ENCODE measurements at regions not wholly inside any gene's neighbourhood (a gene's known extent, or its start where the extent isn't known, plus 50 kb on each side); places are given as distances from the start of the nearest gene placed in this dataset.

- no peaks in the 10 kb centered on the region for H3K4me1 ChIP-seq
- no peak overlapping the region for H3K27ac ChIP-seq
- intact Hi-C loops (cut with DNase I) = no loop called here
- ATAC-seq (no peak), DNase-seq (no peak)
- no peaks in the 10 kb centered on the region for H3K9me3 ChIP-seq
- TF ChIP-seq CTCF (IDR thresholded peaks at IDR 0.05) = no peak
- H3K36me3 ChIP-seq = no peaks in the 10 kb centered on the region
- H3K4me3 ChIP-seq = no peak overlapping the region
- H3K27me3 ChIP-seq = no peaks in the 10 kb centered on the region
These were observed 98.7 kb downstream of the CRYAA start for GRCh38 chr21:43267391-43268085.

- DNase-seq (no peak), ATAC-seq (peak; percentile 24)
- intact Hi-C loops (cut with DNase I) = no loop called here
- no peak for TF ChIP-seq CTCF (IDR thresholded peaks at IDR 0.05)
- Histone ChIP-seq H3K4me3 (no peak overlapping the region), H3K36me3 (no peaks in the 10 kb centered on the region), H3K27ac (no peak overlapping the region), H3K27me3 (no peaks in the 10 kb centered on the region), H3K4me1 (no peaks in the 10 kb centered on the region), H3K9me3 (no peaks in the 10 kb centered on the region)
These were observed 97.7 kb downstream of the CRYAA start for GRCh38 chr21:43266534-43266933.

GRCh38 chr21:43262427-43262826, 93.6 kb downstream of the CRYAA start:
- Histone ChIP-seq H3K36me3 (no peaks in the 10 kb centered on the region), H3K4me3 (no peak overlapping the region), H3K27ac (no peak overlapping the region), H3K9me3 (no peaks in the 10 kb centered on the region), H3K4me1 (no peaks in the 10 kb centered on the region), H3K27me3 (no peaks in the 10 kb centered on the region)
- ATAC-seq (peak; percentile 60), DNase-seq (no peak)
- intact Hi-C loops (cut with DNase I) = no loop called here
- no peak for TF ChIP-seq CTCF (IDR thresholded peaks at IDR 0.05)

Measured in left lung (tissue), 4 donors.